Thymus (tissue), 11 donors: ENCODE measurements at regions not wholly inside any gene's neighbourhood (a gene's known extent, or its start where the extent isn't known, plus 50 kb on each side); places are given as distances from the start of the nearest gene placed in this dataset.
"Not testable (repeated sequence)": the region's sequence is repeated elsewhere in the genome, so short reads cannot be mapped to it uniquely, and the experiment has no call there.

Experiments used
- DNase-seq, 9 donors: peaks; one replicate each; pipeline ENCODE4 v3.0.0-alpha.2; 2013; ENCODE audit warnings: low spot score in 9 of 9, low read depth in 6 of 9, missing footprints in 1 of 9
- H3K27ac ChIP-seq, 2 donors: one replicate each; pipeline ENCODE4 v1.5.1; 2013; ENCODE audit warnings: control low read depth in 1 of 2, low read depth in 1 of 2, low read length in 1 of 2, mild to moderate bottlenecking in 1 of 2, moderate library complexity in 1 of 2
- H3K27me3 ChIP-seq, 2 donors: one replicate each; pipeline ENCODE4 v1.5.1; 2013; ENCODE audit warnings: low read length in 1 of 2; ENCODE audit not compliant: control insufficient read depth in 2 of 2, insufficient read depth in 1 of 2
- H3K36me3 ChIP-seq, 2 donors: one replicate each; pipeline ENCODE4 v1.5.1; 2013; ENCODE audit warnings: low read length in 1 of 2, mild to moderate bottlenecking in 1 of 2, moderate library complexity in 1 of 2; ENCODE audit not compliant: control insufficient read depth in 2 of 2, insufficient read depth in 2 of 2
- H3K4me1 ChIP-seq, 2 donors: one replicate each; pipeline ENCODE4 v1.5.1; 2013; ENCODE audit warnings: low read length in 2 of 2; ENCODE audit not compliant: control insufficient read depth in 2 of 2, insufficient read depth in 2 of 2
- H3K4me3 ChIP-seq, 2 donors: one replicate each; pipeline ENCODE4 v1.5.1; 2013; ENCODE audit warnings: low read length in 2 of 2, control low read depth in 1 of 2, mild to moderate bottlenecking in 1 of 2
- H3K9me3 ChIP-seq, 2 donors: one replicate each; pipeline ENCODE4 v1.5.1; 2013; ENCODE audit warnings: low read length in 1 of 2, mild to moderate bottlenecking in 1 of 2; ENCODE audit not compliant: control insufficient read depth in 2 of 2, insufficient read depth in 1 of 2
- WGBS: extraction: QIAGEN DNeasy Blood & Tissue Kit; methylation state at CpG from one replicate; pipeline ENCODE4 v1.1.7; 2013; 5-methylcytosine and 5-hydroxymethylcytosine counted together
- donor health status: healthy.

DNA sequence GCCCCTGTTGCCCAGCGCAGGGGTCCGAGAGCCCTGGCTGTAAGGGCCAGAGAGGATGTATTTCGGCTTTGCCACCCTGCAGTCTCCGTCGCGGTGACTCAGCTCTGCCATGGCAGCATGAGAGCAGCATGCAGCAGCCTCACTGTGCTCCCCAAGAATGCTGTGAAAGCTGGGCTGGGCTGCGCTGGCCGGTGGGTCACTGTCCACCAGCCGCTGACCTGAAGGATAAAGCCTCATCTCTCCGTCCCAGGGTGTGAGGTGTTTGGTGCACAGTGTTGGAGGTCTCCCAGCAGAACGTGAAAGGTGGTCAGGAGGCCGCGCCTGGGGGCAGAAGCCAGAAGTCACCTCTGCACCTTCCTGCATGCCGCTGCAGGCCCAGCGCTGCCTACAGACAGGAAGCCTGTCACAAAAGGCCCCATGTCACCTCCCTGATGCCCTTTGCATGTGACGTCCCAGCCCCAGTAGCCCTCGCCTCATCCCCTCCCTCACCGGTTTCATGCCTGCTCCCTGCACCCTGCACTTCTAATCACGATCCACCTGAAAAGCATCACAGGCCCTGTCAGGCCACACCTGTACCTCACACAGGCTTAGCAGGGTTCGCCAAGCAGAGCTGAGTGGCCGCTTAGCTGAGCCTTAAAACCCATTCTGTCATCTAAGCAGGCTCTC, 342.1 kb downstream of the EIPR1 start:
- 94% methylated on average over 21 of the region's 21 CpGs for WGBS
- H3K27me3 ChIP-seq: no peaks in the 10 kb centered on the region
- no peak for DNase-seq
- peaks cover 1 to 15% of the 10 kb centered on the region in 2 donors for H3K9me3 ChIP-seq
- H3K36me3 ChIP-seq: no peaks in the 10 kb centered on the region
- no peak overlapping the region for H3K4me3 ChIP-seq
- peaks cover 0 to 5% of the 10 kb centered on the region in 2 donors for H3K4me1 ChIP-seq
- H3K27ac ChIP-seq: no peak overlapping the region

- no peak for DNase-seq
- H3K9me3 ChIP-seq: peaks cover 1 to 15% of the 10 kb centered on the region in 2 donors
- no peak overlapping the region for H3K4me3 ChIP-seq
- H3K27ac ChIP-seq: no peak overlapping the region
- H3K4me1 ChIP-seq: no peaks in the 10 kb centered on the region
- no peaks in the 10 kb centered on the region for H3K27me3 ChIP-seq
- WGBS: 81% methylated on average over 13 of the region's 13 CpGs
- H3K36me3 ChIP-seq: no peaks in the 10 kb centered on the region
Measured at GRCh38 chr2:3034856-3035255, 342.8 kb downstream of the EIPR1 start.

GRCh38 chr2:3034396-3034795, 343.2 kb downstream of the EIPR1 start:
- DNase-seq: no peak

DNA sequence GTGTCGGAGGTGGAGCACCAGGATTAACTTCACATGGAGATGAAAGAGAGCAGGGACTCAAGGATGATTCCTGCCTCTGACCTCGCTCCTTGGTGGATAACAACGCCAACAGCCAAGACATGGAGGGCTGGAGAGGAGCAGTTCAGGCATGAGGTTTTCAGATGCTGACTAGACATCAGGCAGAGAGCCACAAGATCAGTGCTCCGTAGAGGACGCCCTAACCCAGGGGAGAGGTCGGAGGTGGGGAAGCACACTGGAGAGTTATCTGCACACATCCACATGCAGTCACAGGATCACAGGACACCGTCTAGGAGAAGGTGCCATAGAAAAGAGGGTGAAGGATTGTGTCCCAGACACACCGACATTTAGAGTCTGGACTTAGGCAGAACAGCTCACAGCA, 344.3 kb downstream of the EIPR1 start:
- Histone ChIP-seq H3K36me3 (no peaks in the 10 kb centered on the region), H3K4me3 (no peak overlapping the region), H3K9me3 (peaks cover 1 to 15% of the 10 kb centered on the region in 2 donors), H3K27ac (no peak overlapping the region), H3K4me1 (no peaks in the 10 kb centered on the region), H3K27me3 (no peaks in the 10 kb centered on the region)
- 96% methylated on average over 8 of the region's 8 CpGs for WGBS
- DNase-seq: no peak

More at GRCh38 chr2:3034396-3034795, 343.2 kb downstream of the EIPR1 start:
- Histone ChIP-seq H3K27ac (no peak overlapping the region), H3K9me3 (peaks cover 1 to 15% of the 10 kb centered on the region in 2 donors), H3K27me3 (no peaks in the 10 kb centered on the region), H3K4me3 (no peak overlapping the region), H3K36me3 (no peaks in the 10 kb centered on the region), H3K4me1 (no peaks in the 10 kb centered on the region)
- WGBS: 83% methylated on average over 7 of the region's 7 CpGs

- not testable (repeated sequence) for DNase-seq, H3K27ac ChIP-seq
Measured at GRCh38 chr2:3030791-3031190, 346.8 kb downstream of the EIPR1 start.

DNA sequence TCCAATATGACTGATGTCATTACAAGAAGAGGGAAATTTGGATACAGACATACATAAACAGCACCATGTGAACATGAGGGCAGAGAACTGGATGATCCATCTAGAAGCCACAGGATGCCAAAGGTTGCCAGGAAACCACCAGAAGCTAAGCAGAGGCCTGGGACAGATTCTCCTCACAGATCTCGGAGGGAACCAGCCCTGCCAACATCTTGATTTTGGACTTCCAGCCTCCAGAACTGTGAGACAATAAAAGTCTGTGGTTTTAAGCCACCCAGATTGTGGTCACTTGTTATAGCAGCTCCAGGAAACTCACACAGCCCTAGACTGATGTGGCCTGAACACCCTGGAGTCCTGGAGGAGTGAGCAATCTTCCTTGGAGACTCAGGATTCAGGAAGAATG, 351.6 kb downstream of the EIPR1 start:
- Histone ChIP-seq H3K36me3 (no peaks in the 10 kb centered on the region), H3K4me1 (no peaks in the 10 kb centered on the region), H3K27me3 (no peaks in the 10 kb centered on the region), H3K27ac (no peak overlapping the region), H3K9me3 (peaks cover 0 to 10% of the 10 kb centered on the region in 2 donors), H3K4me3 (no peak overlapping the region)
- no peak for DNase-seq
- 81% methylated on average over 1 of the region's 1 CpG for WGBS

More at GRCh38 chr2:3030791-3031190, 346.8 kb downstream of the EIPR1 start:
- not testable (repeated sequence) for H3K36me3 ChIP-seq, H3K27me3 ChIP-seq, H3K4me3 ChIP-seq, H3K4me1 ChIP-seq, H3K9me3 ChIP-seq
- 93% methylated on average over 9 of the region's 9 CpGs for WGBS

- Histone ChIP-seq H3K27ac (no peak overlapping the region), H3K27me3 (no peaks in the 10 kb centered on the region), H3K36me3 (no peaks in the 10 kb centered on the region), H3K9me3 (peaks cover 0 to 10% of the 10 kb centered on the region in 2 donors), H3K4me3 (no peak overlapping the region), H3K4me1 (no peaks in the 10 kb centered on the region)
- DNase-seq: no peak
- 76% methylated on average over 6 of the region's 6 CpGs for WGBS
Measured at GRCh38 chr2:3025261-3025660, 352.4 kb downstream of the EIPR1 start.

GRCh38 chr2:3024401-3024935, 353.1 kb downstream of the EIPR1 start:
- no peaks in the 10 kb centered on the region for H3K36me3 ChIP-seq
- no peaks in the 10 kb centered on the region for H3K27me3 ChIP-seq
- H3K9me3 ChIP-seq: peaks cover 0 to 10% of the 10 kb centered on the region in 2 donors
- no peak overlapping the region for H3K27ac ChIP-seq
- 82% methylated on average over 10 of the region's 10 CpGs for WGBS
- no peak for DNase-seq
- no peak overlapping the region for H3K4me3 ChIP-seq
- no peaks in the 10 kb centered on the region for H3K4me1 ChIP-seq

GRCh38 chr2:3023531-3023930, 354.1 kb downstream of the EIPR1 start:
- H3K27ac ChIP-seq: no peak overlapping the region
- no peaks in the 10 kb centered on the region for H3K36me3 ChIP-seq
- no peaks in the 10 kb centered on the region for H3K27me3 ChIP-seq
- no peaks in the 10 kb centered on the region for H3K4me1 ChIP-seq
- 92% methylated on average over 7 of the region's 7 CpGs for WGBS
- no peak overlapping the region for H3K4me3 ChIP-seq
- DNase-seq: no peak
- peaks cover 0 to 10% of the 10 kb centered on the region in 2 donors for H3K9me3 ChIP-seq
